ENCODE measurements at regions not wholly inside any gene's neighbourhood (a gene's known extent, or its start where the extent isn't known, plus 50 kb on each side); places are given as distances from the start of the nearest gene placed in this dataset.

GRCh38 chr14:53286301-53286700, 133.2 kb upstream of the DDHD1 start:
- no peak for TF ChIP-seq RCOR1 (IDR thresholded peaks at IDR 0.05; ENCODE audit: low read length)
- no peak for DNase-seq
- Histone ChIP-seq H3K27me3 (ENCODE audit: insufficient read depth) (no peaks in the 10 kb centered on the region), H3F3A (replicated peaks; ENCODE audit: insufficient read depth) (no peaks in the 10 kb centered on the region), H4K20me1 (ENCODE audit: insufficient read depth) (no peaks in the 10 kb centered on the region), H3K9ac (no peak overlapping the region), H3K4me1 (ENCODE audit: control insufficient read depth in 1 of 2, insufficient read depth in 2 of 2, low read depth in 1 of 2, low read length in 1 of 2) (no peaks in the 10 kb centered on the region), H3K9me2 (peaks cover 4% of the 10 kb centered on the region; the same call in 1 of the 2 replicates), H3K9me3 (no peaks in the 10 kb centered on the region), H3K4me3 (ENCODE audit: low read depth in 2 of 2, low read length in 1 of 2) (no peak overlapping the region), H3K27ac (ENCODE audit: low read depth in 2 of 2, low read length in 1 of 2) (no peak overlapping the region), H2AFZ (ENCODE audit: low read depth) (no peak overlapping the region), H3K36me3 (replicated peaks in 1 of 2; ENCODE audit: control insufficient read depth in 1 of 2, insufficient read depth in 2 of 2, low read length in 1 of 2) (no peaks in the 10 kb centered on the region), H3K4me2 (no peak overlapping the region), H3K79me2 (ENCODE audit: insufficient read depth) (no peaks in the 10 kb centered on the region)
- POLR2A ChIA-PET = no interaction called here
- CTCF ChIA-PET = no interaction called here

- Histone ChIP-seq H3K27ac (ENCODE audit: low read depth in 2 of 2, low read length in 1 of 2) (no peak overlapping the region), H3K9ac (no peak overlapping the region), H3K9me3 (no peaks in the 10 kb centered on the region), H3K4me2 (no peak overlapping the region), H3K27me3 (ENCODE audit: insufficient read depth) (no peaks in the 10 kb centered on the region), H4K20me1 (ENCODE audit: insufficient read depth) (no peaks in the 10 kb centered on the region), H3K79me2 (ENCODE audit: insufficient read depth) (no peaks in the 10 kb centered on the region), H3K4me3 (ENCODE audit: low read depth in 2 of 2, low read length in 1 of 2) (no peak overlapping the region), H3F3A (replicated peaks; ENCODE audit: insufficient read depth) (no peaks in the 10 kb centered on the region), H3K9me2 (peaks cover 4% of the 10 kb centered on the region; the same call in 1 of the 2 replicates), H3K4me1 (ENCODE audit: control insufficient read depth in 1 of 2, insufficient read depth in 2 of 2, low read depth in 1 of 2, low read length in 1 of 2) (no peaks in the 10 kb centered on the region), H3K36me3 (replicated peaks in 1 of 2; ENCODE audit: control insufficient read depth in 1 of 2, insufficient read depth in 2 of 2, low read length in 1 of 2) (no peaks in the 10 kb centered on the region), H2AFZ (ENCODE audit: low read depth) (no peak overlapping the region)
- ChIA-PET CTCF (no interaction called here), POLR2A (no interaction called here)
- TF ChIP-seq EZH2phosphoT487 (IDR thresholded peaks at IDR 0.05; ENCODE audit: borderline replicate concordance, low read depth) = no peak
- no peak for DNase-seq
- 28% methylated on average over 4 of the region's 4 CpGs for WGBS (ENCODE audit: low lambda C conversion rate)
Measured at GRCh38 chr14:53285821-53286220, 132.7 kb upstream of the DDHD1 start.

- no peak overlapping the region for H3K9ac ChIP-seq
- H3K79me2 ChIP-seq (ENCODE audit: insufficient read depth) = no peaks in the 10 kb centered on the region
- no peak overlapping the region for H2AFZ ChIP-seq (ENCODE audit: low read depth)
- H3K27ac ChIP-seq (ENCODE audit: low read depth in 2 of 2, low read length in 1 of 2) = no peak overlapping the region
- H3K9me3 ChIP-seq = no peaks in the 10 kb centered on the region
- no peak for DNase-seq
- no peak overlapping the region for H3K4me2 ChIP-seq
- peaks cover 4% of the 10 kb centered on the region; the same call in 1 of the 2 replicates for H3K9me2 ChIP-seq
- CTCF ChIA-PET = interaction anchor here (0.6 to 2.4 kb wide), 4 partner anchors 11 to 231 kb away, joined by 3 to 12 read pairs (median 3); no protein-coding TSS in a partner anchor
- H3K27me3 ChIP-seq (ENCODE audit: insufficient read depth) = no peaks in the 10 kb centered on the region
- no peaks in the 10 kb centered on the region for H4K20me1 ChIP-seq (ENCODE audit: insufficient read depth)
- POLR2A ChIA-PET = no interaction called here
- no peaks in the 10 kb centered on the region for H3F3A ChIP-seq (replicated peaks; ENCODE audit: insufficient read depth)
- no peak overlapping the region for H3K4me3 ChIP-seq (ENCODE audit: low read depth in 2 of 2, low read length in 1 of 2)
- no peaks in the 10 kb centered on the region for H3K36me3 ChIP-seq (replicated peaks in 1 of 2; ENCODE audit: control insufficient read depth in 1 of 2, insufficient read depth in 2 of 2, low read length in 1 of 2)
- no peaks in the 10 kb centered on the region for H3K4me1 ChIP-seq (ENCODE audit: control insufficient read depth in 1 of 2, insufficient read depth in 2 of 2, low read depth in 1 of 2, low read length in 1 of 2)
- TF ChIP-seq ELF1 (IDR thresholded peaks at IDR 0.05) (no peak), JUND (IDR thresholded peaks at IDR 0.05) (no peak), TAF1 (IDR thresholded peaks at IDR 0.05; ENCODE audit: borderline replicate concordance, low read depth, low read length) (no peak), EZH2phosphoT487 (IDR thresholded peaks at IDR 0.05; ENCODE audit: borderline replicate concordance, low read depth) (no peak), RFX5 (IDR thresholded peaks at IDR 0.05; ENCODE audit: low read length) (no peak), RAD21 (IDR thresholded peaks at IDR 0.05; ENCODE audit: low read length) (no peak), SIN3A (IDR thresholded peaks at IDR 0.05; ENCODE audit: borderline replicate concordance, low read depth, low read length) (no peak), RCOR1 (IDR thresholded peaks at IDR 0.05; ENCODE audit: low read length) (no peak), FOSL2 (IDR thresholded peaks at IDR 0.05; ENCODE audit: borderline replicate concordance, low read depth) (no peak), NRF1 (IDR thresholded peaks at IDR 0.05; ENCODE audit: low read depth, low read length) (no peak), GABPA (IDR thresholded peaks at IDR 0.05; ENCODE audit: low read depth) (no peak), ZBTB33 (IDR thresholded peaks at IDR 0.05; ENCODE audit: borderline replicate concordance, low read depth) (no peak), MEF2A (IDR thresholded peaks at IDR 0.05; ENCODE audit: borderline replicate concordance, low read depth) (no peak), MXI1 (IDR thresholded peaks at IDR 0.05; ENCODE audit: low read depth, low read length) (no peak)
- 43% methylated on average over 4 of the region's 4 CpGs for WGBS (ENCODE audit: low lambda C conversion rate)
Measured at GRCh38 chr14:53285064-53285463, 131.9 kb upstream of the DDHD1 start.
